Caki2 (cell line): ENCODE measurements at regions not wholly inside any gene's neighbourhood (a gene's known extent, or its start where the extent isn't known, plus 50 kb on each side); places are given as distances from the start of the nearest gene placed in this dataset.
"Not testable (repeated sequence)": the region's sequence is repeated elsewhere in the genome, so short reads cannot be mapped to it uniquely, and the experiment has no call there.

Experiments used
- DNase-seq: peaks from one replicate; pipeline ENCODE4 v3.0.0-alpha.2; 2015; ENCODE audit warnings: low read depth
- in situ Hi-C: cut with HindIII; loops from 2 replicates; pipeline ENCODE4 v1.10.0; 2016; ENCODE audit warnings: low sequenced_read_pairs, low pct_unique_long_range_greater_than_20kb, mixed read lengths

DNA sequence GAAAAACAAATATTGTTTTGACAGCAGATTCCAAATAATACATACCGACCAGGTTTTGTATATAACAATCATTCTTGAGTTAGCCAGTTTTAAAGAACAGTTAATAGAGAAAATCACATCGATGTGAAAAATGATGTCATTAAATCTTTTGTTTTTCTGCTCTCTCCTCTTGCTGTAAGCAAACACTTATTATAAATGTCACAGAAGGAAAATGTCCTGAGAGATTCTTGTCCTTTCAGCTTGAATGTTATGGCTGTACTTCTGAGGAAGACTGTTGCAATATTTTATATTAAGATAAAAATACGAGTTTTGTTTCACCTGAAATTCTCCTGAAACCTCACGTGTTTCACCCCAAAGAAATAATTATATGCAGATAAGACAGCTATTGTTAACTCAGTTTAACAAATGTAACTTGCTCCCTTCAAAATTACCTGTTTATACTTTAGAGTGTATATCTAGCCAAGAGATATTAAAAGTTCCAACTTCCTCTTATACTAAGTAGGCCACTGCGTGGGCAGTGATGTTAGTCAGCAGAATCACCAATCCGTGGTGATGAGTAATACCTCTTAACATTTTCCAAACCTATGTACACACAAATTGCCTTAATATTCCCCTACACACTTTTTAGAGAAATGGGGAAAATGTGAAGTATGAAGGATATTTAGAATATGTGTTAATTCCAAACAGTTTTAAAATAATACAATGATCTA lies 1111.4 kb upstream of the CITED2 start:
- peak; percentile 82 for DNase-seq
- in situ Hi-C loops = no loop called here

- in situ Hi-C loops = no loop called here
- no peak for DNase-seq
Measured at GRCh38 chr6:140480852-140481251, 1106.4 kb upstream of the CITED2 start.

GRCh38 chr6:140478631-140479030 lies 1104.2 kb upstream of the CITED2 start:
- in situ Hi-C loops = no loop called here
- DNase-seq = peak; percentile 22

- in situ Hi-C loops = no loop called here
- peak; percentile 27 for DNase-seq
Measured at GRCh38 chr6:140475086-140475485, 1100.6 kb upstream of the CITED2 start.

- DNase-seq = no peak
- in situ Hi-C loops = no loop called here
Measured at GRCh38 chr6:140464720-140465119, 1090.3 kb upstream of the CITED2 start.

GRCh38 chr6:140463312-140463710 lies 1088.9 kb upstream of the CITED2 start:
- DNase-seq = no peak
- in situ Hi-C loops = no loop called here

GRCh38 chr6:140462453-140463311 lies 1088.2 kb upstream of the CITED2 start:
- no peak for DNase-seq
- in situ Hi-C loops = no loop called here

- DNase-seq = no peak
- in situ Hi-C loops = no loop called here
Measured at GRCh38 chr6:140462076-140462452, 1087.6 kb upstream of the CITED2 start.

GRCh38 chr6:140460267-140460666 lies 1085.8 kb upstream of the CITED2 start:
- DNase-seq = no peak
- in situ Hi-C loops = no loop called here

DNA sequence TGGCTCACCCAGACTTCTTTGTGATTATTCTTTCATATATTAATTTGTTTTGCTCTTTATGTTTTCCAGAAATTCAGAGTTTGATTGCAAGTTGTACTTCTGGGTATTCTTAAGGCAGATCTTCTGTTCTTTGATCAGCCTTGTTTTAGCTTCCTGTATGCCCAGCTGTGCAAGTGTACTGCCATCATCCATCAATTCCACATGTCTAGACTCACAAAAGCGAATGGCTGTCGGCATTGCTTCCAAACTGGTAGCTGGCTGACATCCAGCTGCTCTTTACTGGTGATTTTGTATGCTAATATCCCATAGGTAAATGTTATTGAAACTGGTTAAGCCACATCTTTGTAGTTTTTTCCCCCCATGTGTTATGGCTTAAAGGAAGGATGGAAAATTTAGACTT lies 1084.8 kb upstream of the CITED2 start:
- DNase-seq = no peak
- in situ Hi-C loops = no loop called here

DNA sequence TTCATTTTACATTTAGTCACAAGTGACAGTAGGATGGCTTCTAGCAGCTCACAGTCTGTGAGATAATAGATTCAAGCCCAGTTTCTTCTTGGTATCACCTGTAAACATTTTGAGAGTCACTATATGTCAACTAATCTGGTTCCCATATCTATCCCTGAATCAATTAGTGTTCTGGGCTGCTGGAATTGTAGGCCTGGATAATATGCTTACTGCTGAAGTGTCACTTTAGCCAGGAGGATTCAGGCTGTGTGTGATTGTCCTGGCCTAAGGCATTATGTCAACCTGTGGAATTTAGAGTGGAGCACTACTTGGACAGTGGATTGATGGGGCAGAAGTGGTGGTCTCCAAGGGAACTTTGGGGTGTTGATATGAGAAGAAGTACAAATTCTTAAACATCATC lies 1071.8 kb upstream of the CITED2 start:
- in situ Hi-C loops = no loop called here
- DNase-seq = no peak

DNA sequence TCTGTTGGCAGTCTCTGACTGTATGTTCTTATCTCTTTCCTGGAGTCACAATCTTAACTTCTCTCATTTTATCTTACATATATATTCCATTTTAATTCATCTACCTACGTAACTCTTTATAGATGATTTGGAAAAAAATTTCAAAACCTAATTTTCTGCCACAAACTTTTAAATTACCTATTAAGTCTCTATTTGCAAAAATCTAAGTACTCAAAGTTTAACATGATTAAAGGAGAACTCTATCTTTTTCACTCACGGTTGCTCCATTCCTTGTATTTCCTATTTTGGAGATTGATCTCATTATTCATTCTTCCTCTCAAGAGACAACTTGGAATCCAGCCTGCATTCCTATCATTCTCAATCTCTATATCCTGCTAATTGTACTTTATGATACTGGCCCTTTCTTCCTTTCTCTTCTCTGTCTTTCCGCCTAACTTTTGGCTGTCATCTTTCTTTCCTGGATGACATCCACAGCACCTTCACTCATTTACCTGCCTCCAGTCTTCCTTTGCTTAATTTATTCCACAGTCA lies 1071.1 kb upstream of the CITED2 start:
- no peak for DNase-seq
- in situ Hi-C loops = no loop called here

- DNase-seq, in situ Hi-C loops: not testable (repeated sequence)
Measured at GRCh38 chr6:140443112-140443511, 1068.7 kb upstream of the CITED2 start.

DNA sequence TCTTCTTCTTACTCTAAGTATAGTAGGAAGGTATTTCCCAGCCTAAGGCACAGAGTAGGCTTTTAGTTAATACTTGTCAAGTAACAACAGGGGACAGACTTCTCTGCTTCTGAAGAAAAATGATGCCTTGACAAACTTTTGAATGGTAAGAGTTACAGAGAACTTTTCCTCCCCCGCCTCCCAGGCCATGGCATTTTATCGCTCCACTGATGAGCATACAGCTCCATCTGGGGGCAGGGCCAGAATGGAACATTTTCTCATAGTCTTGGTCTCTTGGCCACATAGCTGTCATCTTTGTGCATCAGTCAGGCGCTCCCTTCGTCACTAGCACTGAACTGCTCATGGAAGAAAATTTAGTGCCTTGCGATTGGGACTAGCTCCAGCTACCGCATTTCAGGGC lies 1066.8 kb upstream of the CITED2 start:
- peak; percentile 40 for DNase-seq
- in situ Hi-C loops = no loop called here

GRCh38 chr6:140440223-140440835 lies 1065.9 kb upstream of the CITED2 start:
- no peak for DNase-seq
- in situ Hi-C loops = no loop called here

DNA sequence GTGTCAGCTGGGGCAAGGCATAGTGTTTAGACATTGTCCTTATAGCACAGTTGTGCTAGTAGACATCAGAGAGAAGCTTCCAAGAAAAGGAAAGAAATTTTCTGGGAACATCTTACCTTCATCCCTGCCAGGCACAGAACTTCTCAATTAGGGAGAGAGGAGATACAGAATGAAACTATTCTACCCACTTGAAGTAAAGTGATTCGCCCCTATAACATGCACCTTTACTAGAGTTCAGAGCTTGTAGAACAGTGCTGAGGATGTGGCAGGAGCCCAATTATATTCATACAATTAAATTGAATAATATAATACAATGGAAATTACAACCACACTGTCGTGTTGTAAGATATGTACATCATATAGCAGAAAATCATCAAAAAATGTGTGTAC lies 1063.9 kb upstream of the CITED2 start:
- DNase-seq = no peak
- in situ Hi-C loops = no loop called here

DNA sequence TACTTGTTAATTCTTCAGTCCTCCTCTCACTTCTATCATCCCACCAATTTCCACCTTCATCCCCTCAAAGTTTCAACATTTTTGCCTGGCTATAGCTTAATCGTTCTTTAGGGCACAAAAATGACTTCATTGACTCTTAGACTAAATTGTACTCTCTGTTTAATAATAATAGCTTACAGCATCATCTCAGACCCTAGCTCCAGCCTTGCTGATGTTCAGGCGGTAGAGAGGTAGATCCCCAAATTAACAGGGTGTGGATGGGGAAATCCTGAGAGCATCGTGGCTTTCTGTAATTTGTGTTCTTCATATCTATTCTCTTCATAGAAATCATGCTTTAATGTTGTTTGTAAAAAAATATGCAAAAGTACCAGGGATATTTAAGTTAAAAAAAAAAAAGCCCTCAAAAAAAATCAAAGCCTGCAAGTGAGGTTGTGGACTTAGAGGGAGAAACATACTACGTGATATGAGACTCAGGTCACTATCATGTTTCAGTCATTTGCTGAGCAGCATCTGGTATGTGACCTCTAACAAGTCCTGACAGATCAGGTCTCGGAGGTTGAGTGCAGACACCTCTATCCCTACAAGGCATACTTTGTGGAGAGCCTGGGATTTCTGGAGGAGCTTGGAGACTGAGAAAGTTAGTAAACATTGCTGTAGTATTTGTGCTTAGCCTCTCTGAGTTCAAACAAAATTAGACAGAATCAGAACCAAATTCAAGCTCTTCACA lies 1063.3 kb upstream of the CITED2 start:
- DNase-seq = no peak
- in situ Hi-C loops = no loop called here

DNA sequence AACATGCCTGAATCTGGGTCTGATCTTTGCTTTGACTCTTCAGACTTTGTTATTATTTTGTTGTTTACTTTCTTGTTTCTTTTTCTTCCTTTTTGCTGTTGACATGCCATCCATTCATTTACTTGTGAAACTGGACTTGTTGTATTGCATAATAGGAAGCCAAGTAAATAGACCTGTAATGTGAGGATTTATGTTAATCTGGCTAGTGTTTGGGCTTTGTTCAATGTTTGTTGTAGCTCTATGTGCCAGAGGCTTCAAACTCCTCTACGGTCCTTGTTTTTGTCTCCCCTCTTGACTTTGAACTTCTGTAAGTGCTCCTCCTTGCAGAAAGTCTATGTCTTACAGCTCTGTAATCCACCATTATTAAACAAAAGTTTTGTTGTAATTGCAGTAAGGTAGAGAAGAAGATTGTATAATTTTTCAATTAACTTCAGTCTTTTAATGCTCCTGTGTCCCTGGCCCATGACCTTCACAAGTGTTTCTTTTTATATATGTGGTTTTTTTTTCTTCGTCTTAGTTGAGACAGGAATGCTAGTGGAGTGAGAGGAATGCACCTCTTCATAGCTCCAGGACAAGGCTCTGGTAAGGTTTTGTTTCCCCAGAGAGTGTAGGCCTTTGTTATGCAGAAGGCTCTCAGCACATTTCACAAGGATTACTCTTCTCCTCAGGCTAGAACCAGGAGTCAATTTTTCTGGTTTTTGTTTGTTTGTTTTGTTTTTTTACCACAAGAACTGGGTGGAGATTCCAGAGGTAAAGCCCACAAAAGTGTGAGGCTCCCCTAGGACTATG lies 1061.8 kb upstream of the CITED2 start:
- in situ Hi-C loops = no loop called here
- no peak for DNase-seq
